IPS-20b (cell line): ENCODE measurements at regions not wholly inside any gene's neighbourhood (a gene's known extent, or its start where the extent isn't known, plus 50 kb on each side); places are given as distances from the start of the nearest gene placed in this dataset.

Experiments used
- H3K27ac ChIP-seq: one replicate; pipeline ENCODE4 v1.5.1; 2013; ENCODE audit warnings: low read length
- H3K27me3 ChIP-seq: 2 replicates; pipeline ENCODE4 v1.6.1; 2013; ENCODE audit warnings: mild to moderate bottlenecking, low read length, inconsistent platforms; ENCODE audit not compliant: insufficient read depth
- H3K36me3 ChIP-seq: 2 replicates; pipeline ENCODE4 v1.6.1; 2013; ENCODE audit warnings: low read depth, mild to moderate bottlenecking, inconsistent platforms, low read length, moderate library complexity; ENCODE audit not compliant: insufficient read depth
- H3K4me1 ChIP-seq: 2 replicates; pipeline ENCODE4 v1.6.1; 2013; ENCODE audit warnings: mild to moderate bottlenecking, control low read depth, inconsistent platforms, low read length, moderate library complexity; ENCODE audit not compliant: insufficient read depth
- H3K4me3 ChIP-seq: 2 replicates; pipeline ENCODE4 v1.5.1; 2013; ENCODE audit warnings: mild to moderate bottlenecking, low read length, inconsistent platforms
- H3K9ac ChIP-seq: 2 replicates; pipeline ENCODE4 v1.6.1; 2013; ENCODE audit warnings: low read depth, mild to moderate bottlenecking, inconsistent platforms, low read length, moderate library complexity
- H3K9me3 ChIP-seq: 2 replicates; pipeline ENCODE4 v1.6.1; 2013; ENCODE audit warnings: mild to moderate bottlenecking, low read depth, low read length, inconsistent platforms; ENCODE audit not compliant: insufficient read depth

GRCh38 chr17:65278050-65278819, 141.1 kb downstream of the RGS9 start:
- Histone ChIP-seq H3K27me3 (0 out of 2 replicates have a peak, but pooled peaks cover 4% of the 10 kb centered on the region), H3K4me3 (0 out of 2 replicates have a peak overlapping the region, but pooled peaks have one; percentile 11), H3K9me3 (no peaks in the 10 kb centered on the region), H3K4me1 (0 out of 2 replicates have a peak, but pooled peaks cover 5% of the 10 kb centered on the region), H3K36me3 (no peaks in the 10 kb centered on the region), H3K9ac (no peak overlapping the region), H3K27ac (no peak overlapping the region)

DNA sequence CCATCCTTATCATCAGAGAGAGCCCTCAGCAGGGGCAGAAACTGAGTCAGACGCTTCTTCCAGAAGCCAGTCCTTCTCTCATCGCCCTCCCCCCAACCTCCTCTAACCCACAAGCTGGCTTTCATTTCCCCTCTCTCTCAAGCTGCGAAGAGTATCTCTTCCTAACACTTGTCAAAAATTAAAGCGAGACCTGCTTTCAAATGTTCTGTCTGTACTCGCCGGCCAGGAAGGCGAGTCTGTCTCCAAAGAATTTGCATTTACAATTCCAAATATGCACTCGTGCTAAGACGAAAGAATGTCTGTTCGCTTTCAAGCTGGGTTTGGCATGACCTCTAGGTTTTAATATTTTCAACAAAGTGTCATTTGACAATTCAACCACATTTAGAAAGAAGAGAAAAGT, 140.4 kb downstream of the RGS9 start:
- Histone ChIP-seq H3K4me3 (no peak overlapping the region), H3K27ac (no peak overlapping the region), H3K36me3 (no peaks in the 10 kb centered on the region), H3K9ac (no peak overlapping the region), H3K9me3 (no peaks in the 10 kb centered on the region), H3K4me1 (0 out of 2 replicates have a peak, but pooled peaks cover 5% of the 10 kb centered on the region), H3K27me3 (0 out of 2 replicates have a peak, but pooled peaks cover 4% of the 10 kb centered on the region)
